ENCODE measurements at regions not wholly inside any gene's neighbourhood (a gene's known extent, or its start where the extent isn't known, plus 50 kb on each side); places are given as distances from the start of the nearest gene placed in this dataset.

GRCh38 chr6:3633711-3634110, 117.8 kb downstream of the PXDC1 start:
- TF ChIP-seq EZH2 (IDR thresholded peaks at IDR 0.05) = no peak
- TF ChIP-seq POLR2AphosphoS5 (IDR thresholded peaks at IDR 0.05; ENCODE audit: borderline replicate concordance, low read depth, low read length) = no peak
